Pons (tissue), 1 donor: ENCODE measurements at regions not wholly inside any gene's neighbourhood (a gene's known extent, or its start where the extent isn't known, plus 50 kb on each side); places are given as distances from the start of the nearest gene placed in this dataset.

Source experiments
- DNase-seq: peaks from one replicate; pipeline ENCODE4 v3.0.0-alpha.2; 2016; ENCODE audit warnings: low spot score

DNA sequence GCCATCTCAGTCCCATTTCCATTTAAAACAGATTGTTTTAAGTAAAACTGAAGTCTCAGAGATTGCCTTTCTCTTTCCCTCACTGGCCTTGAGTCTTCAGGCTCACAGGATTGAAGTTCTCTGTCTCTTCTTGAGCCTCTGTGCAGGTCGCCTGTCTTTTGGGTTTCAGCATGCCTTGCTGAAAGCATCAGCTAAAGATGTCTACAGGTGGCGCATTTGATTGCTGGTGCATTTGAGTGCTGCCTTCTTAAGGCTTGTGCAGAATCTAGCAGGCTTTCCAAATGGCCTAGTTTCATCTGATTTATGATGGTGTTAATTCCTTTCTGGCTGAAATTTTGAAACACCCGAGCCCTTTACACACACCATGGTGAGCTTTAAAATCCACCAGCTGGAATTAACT lies 1062.2 kb upstream of the FBXO33 start:
- DNase-seq, result no peak

- DNase-seq, result no peak
These were observed 1055.6 kb upstream of the FBXO33 start for GRCh38 chr14:40487824-40488223.

DNA sequence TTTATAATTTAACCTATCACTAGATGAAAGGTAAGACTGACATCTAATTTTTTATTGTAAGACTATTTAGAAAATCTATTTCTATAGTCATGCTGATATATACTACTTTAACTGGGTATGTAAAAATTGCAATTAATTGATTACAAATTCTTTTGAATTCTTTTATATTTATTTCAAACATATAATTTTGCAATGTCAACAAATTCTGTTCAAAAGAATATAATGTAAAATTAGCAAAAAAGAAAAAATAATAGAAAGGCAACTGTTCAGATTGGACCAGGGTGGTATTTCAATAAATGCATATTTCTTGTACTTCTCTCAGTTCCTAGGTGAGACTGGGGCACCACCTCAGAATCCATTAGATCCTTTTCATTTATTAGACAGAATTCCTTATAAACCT lies 1053.5 kb upstream of the FBXO33 start:
- no peak for DNase-seq

DNA sequence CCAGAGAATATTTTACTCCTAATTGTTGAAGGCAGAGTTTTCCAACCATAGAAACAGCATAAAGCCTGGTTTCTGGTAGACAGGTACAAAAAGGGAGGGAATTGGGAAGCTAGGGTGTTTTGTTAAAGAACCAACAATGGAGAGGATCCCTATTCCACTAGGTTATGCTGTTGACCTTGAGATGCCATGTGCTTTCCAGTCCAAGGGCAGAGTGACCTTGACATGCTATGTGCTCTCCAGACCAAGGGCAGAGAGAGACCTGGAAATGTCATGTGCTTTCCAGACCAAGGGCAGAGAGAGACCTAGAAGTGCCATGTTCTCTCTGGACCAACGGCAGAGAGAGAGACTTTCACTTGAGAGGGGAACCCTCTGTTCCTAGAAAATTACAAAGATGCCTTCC lies 1043.8 kb upstream of the FBXO33 start:
- no peak for DNase-seq

- no peak for DNase-seq
These were observed 1035.7 kb upstream of the FBXO33 start for GRCh38 chr14:40467969-40468368.

GRCh38 chr14:40464531-40464930 lies 1032.3 kb upstream of the FBXO33 start:
- no peak for DNase-seq

DNA sequence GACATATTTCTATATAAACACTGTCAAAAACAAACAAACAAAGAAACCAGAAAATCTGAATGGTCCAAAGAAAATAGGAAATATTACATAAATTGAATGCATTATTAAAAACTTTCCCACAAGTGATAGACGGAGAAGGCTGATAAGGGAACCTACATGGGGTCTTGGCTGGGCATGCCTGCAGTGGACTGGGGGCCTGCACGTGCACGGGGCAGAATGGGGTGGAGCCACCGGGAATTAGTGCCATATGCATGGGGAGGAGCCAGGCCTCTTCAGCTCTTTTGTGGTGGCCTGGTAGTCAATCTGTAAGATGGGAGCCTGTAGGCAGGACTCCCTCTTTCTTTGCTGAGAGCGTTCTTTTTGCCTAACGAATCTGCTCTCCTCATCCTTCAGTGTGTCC lies 1031.7 kb upstream of the FBXO33 start:
- DNase-seq, result no peak

DNA sequence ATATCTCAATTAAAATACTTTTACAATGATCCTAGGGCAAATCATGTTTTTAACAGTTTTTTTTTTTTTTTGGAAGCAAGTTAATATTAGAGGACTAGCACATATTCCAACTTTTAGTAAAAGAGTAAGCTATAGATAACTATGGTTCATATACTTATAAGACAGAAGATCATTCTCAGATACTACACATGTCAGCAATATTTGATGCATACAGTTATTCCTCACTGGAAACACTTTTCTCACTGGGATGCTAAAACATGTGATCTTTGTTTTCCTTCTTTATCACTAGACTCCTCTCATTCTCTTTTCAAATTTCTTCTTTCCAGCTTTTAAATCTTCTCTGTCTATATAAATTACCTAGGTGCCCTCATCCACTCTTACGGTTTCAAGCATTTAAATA lies 1020.4 kb upstream of the FBXO33 start:
- DNase-seq, result no peak

DNA sequence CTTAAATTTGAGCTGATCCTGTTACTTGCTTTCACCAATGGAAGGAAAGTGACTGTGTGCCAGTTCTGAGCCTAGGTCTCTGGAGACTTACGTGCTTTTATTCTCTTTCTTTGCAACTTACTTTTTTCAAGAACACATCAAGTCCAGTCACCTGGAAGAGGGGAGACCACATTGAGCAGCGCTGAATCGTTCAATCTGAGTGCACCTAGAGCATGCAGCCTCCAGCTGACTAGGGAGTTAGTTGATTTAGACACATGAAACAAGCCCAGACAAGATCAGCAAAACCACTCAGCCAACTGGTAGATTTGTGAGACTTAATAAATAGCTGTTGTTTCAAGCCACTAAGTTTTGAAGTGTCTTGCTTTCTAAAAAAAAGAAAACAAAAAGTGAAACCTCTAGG lies 1014.8 kb upstream of the FBXO33 start:
- DNase-seq, result no peak

GRCh38 chr14:40445020-40445419 lies 1012.8 kb upstream of the FBXO33 start:
- DNase-seq, result no peak

DNA sequence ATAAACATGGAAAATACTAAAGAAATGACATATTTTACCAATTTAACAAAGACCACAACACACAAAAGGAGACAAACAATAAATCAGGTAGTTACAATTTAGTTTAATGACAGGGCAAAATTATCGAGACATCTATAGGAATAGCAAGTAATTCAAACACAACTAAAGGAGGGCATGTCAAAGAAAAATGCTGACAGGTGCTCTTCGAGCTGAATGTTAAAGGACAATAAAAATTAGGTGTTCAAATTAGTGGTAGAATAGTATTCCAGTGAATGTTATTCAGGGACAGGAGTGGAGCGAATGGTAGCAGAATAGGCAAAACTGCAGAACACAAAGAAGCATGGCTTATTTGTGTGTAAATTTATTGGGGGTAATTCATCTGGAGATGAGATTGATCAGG lies 1004.3 kb upstream of the FBXO33 start:
- no peak for DNase-seq

DNA sequence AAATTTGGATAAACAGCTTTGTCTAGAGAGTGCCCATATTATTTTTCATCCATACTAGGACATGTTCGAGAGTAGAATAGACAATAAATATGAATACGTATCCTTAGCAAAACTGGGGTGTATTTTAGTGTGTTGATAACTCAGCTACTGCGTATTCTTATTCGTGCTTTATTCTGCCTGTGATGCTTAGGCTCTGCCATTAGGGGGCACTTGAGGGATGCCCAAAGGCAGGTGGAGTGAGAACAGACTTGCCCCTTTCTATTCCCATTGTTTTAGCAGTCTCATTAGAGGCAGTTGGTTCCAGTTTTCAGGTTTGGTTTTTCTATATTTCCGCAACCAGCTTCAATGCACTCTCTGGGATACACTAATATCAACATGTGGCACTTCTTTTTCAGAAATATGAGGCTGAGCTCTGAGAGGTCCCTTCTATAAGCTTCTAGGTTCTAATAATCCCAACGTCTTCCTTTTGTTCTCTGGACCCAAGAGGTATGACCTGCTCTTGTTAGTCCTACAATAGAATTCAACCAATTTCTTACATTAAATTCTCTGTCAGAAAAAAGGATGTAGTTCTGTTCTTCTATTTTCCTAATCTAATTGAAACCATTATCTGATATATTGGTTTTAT lies 985.7 kb upstream of the FBXO33 start:
- peak; percentile 66 for DNase-seq

GRCh38 chr14:40416565-40416964 lies 984.3 kb upstream of the FBXO33 start:
- no peak for DNase-seq

- no peak for DNase-seq
These were observed 982.2 kb upstream of the FBXO33 start for GRCh38 chr14:40414386-40414785.

DNA sequence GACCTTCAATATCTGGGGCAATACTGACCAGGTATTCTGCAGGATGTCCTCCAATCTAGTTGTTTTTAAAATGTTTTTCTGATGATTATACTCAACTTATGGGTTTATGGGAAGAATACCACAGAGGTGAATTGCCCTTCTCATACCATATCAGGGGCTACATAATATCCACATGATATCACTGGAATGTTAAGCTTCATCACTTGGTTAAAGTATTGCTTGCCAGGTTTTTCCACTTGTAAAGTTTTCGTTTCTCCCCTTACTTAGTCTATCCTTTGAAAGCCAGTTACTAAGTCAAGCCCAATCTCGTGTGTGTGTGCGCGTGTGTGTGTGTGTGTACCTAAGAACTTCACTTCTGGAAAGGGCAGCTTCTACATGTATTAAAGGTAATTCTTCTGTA lies 980.9 kb upstream of the FBXO33 start:
- no peak for DNase-seq

DNA sequence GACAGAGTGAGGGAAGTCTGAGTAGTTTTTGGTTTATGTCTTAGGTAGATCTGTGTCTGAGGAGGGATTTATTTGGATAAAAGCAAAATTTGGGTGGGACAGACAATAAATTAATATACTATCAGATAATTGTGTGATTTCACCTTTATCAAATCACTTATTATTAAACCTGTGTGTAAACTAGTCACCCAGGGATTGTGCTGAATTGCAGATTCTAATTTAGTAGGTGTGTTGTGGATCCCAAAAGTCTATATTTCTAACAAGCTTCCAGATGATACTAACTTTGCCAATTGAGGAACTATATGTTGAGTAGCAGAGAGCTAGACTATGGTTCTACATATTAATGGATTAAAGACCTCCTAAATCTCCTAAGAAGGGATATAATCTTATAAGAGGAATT lies 978.5 kb upstream of the FBXO33 start:
- DNase-seq, result no peak

GRCh38 chr14:40402957-40403356 lies 970.7 kb upstream of the FBXO33 start:
- DNase-seq, result no peak

- DNase-seq, result no peak
These were observed 966.7 kb upstream of the FBXO33 start for GRCh38 chr14:40398981-40399380.

- no peak for DNase-seq
These were observed 962.6 kb upstream of the FBXO33 start for GRCh38 chr14:40394634-40395340.

DNA sequence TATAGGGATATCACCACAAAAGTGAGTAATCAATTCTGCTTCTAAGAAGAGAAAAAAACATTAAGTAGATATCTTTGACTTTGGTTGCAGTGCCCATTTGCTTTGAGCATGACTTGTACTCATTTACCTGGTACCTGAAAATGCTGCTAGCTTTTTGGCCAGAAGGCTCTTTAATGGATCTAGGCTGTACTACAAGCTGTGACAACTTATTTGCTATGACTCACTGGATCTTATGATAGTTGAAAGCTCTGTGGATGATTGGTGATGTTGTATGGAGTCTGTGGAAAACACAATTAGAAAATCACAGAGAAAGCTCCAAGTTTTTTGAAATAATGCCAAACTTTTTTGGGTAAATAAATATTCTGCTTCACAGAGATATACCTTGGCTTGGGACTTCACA lies 960.9 kb upstream of the FBXO33 start:
- DNase-seq, result no peak

GRCh38 chr14:40386433-40386832 lies 954.2 kb upstream of the FBXO33 start:
- no peak for DNase-seq

GRCh38 chr14:40374221-40374620 lies 942.0 kb upstream of the FBXO33 start:
- no peak for DNase-seq

GRCh38 chr14:40371011-40371410 lies 938.8 kb upstream of the FBXO33 start:
- DNase-seq, result no peak

DNA sequence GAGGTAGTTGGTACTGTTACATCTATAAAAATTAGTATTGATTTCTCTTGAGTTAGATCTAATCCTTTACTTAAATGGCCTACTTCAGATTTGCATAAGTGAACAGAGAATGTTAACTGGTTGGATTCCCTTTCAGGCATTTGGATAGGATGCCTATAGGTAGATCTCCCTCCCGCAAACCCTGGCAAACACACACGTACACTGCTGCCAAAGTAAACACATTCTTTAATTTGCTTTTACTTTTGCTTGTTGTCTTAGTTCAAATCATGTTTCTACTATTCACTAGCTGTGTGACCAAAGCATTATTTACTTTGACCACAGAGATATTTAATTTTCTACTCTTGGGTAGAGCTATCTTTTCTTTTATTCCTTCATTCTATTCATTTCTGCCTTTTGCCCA lies 936.1 kb upstream of the FBXO33 start:
- no peak for DNase-seq
